Colonic mucosa (tissue), 4 donors: ENCODE measurements at regions not wholly inside any gene's neighbourhood (a gene's known extent, or its start where the extent isn't known, plus 50 kb on each side); places are given as distances from the start of the nearest gene placed in this dataset.

Experiments
- DNase-seq: peaks from one replicate; pipeline ENCODE4 v3.0.0-alpha.2; 2020
- H3K27ac ChIP-seq: fragments of 200-600 bp; one replicate; pipeline ENCODE4 v1.8.0; 2021
- H3K27me3 ChIP-seq: fragments of 200-600 bp; one replicate; pipeline ENCODE4 v1.8.0; 2021
- H3K36me3 ChIP-seq: fragments of 200-600 bp; one replicate; pipeline ENCODE4 v1.8.0; 2021
- H3K4me1 ChIP-seq: fragments of 200-600 bp; one replicate; pipeline ENCODE4 v1.8.0; 2021; ENCODE audit warnings: mild to moderate bottlenecking
- H3K4me3 ChIP-seq: fragments of 200-600 bp; one replicate; pipeline ENCODE4 v1.8.0; 2021
- H3K9ac ChIP-seq, 2 donors: one replicate each; pipeline ENCODE4 v1.7.0; 2013; ENCODE audit warnings: control low read depth in 2 of 2, low read depth in 2 of 2, low read length in 2 of 2
- H3K9me3 ChIP-seq: fragments of 200-600 bp; one replicate; pipeline ENCODE4 v1.8.0; 2021
- intact Hi-C: fragments of 100-400 bp; cut with DNase I; formaldehyde crosslinking; loops from one replicate; pipeline ENCODE4 v1.14.1; 2022
- TF ChIP-seq, protein P1 (sequence below): fragments of 200-600 bp; IDR thresholded peaks from one replicate; pipeline ENCODE4 v1.8.0; 2022; ENCODE audit warnings: antibody characterized with exemption, mild to moderate bottlenecking
- donor health status: healthy.
- donor health status: DM: no; HTN: no; CAD: no.
- donor health status: DM: no; HTN: no; CAD: no.

GRCh38 chr2:181152701-181153100, 172.3 kb downstream of the UBE2E3 start:
- H3K9me3 ChIP-seq: no peaks in the 10 kb centered on the region
- intact Hi-C loops: no loop called here
- DNase-seq: no peak
- no peaks in the 10 kb centered on the region for H3K27me3 ChIP-seq
- no peak overlapping the region for H3K4me3 ChIP-seq
- no peak overlapping the region for H3K9ac ChIP-seq
- TF ChIP-seq, protein P1, sequence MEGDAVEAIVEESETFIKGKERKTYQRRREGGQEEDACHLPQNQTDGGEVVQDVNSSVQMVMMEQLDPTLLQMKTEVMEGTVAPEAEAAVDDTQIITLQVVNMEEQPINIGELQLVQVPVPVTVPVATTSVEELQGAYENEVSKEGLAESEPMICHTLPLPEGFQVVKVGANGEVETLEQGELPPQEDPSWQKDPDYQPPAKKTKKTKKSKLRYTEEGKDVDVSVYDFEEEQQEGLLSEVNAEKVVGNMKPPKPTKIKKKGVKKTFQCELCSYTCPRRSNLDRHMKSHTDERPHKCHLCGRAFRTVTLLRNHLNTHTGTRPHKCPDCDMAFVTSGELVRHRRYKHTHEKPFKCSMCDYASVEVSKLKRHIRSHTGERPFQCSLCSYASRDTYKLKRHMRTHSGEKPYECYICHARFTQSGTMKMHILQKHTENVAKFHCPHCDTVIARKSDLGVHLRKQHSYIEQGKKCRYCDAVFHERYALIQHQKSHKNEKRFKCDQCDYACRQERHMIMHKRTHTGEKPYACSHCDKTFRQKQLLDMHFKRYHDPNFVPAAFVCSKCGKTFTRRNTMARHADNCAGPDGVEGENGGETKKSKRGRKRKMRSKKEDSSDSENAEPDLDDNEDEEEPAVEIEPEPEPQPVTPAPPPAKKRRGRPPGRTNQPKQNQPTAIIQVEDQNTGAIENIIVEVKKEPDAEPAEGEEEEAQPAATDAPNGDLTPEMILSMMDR: no peak
- no peak overlapping the region for H3K27ac ChIP-seq
- H3K36me3 ChIP-seq: no peaks in the 10 kb centered on the region
- no peaks in the 10 kb centered on the region for H3K4me1 ChIP-seq

DNA sequence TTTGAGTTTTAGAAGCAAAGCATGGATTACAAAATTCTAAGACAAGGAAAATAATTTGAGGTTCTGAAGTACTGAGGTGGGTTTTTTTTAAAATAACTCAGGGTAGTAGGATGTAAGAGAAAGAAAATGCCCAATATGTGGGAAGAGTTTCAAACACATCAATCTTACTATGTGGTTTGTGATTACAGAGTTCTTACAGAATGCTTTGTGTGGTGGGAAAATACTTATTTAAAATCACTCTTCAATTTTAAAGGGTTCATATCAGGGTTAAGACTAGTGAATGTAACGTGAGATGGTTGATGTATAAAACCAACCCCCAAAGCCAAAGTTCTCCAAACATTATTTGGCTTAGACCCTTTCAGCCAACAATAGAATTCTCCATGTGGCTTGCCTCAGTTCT, 173.5 kb downstream of the UBE2E3 start:
- no peaks in the 10 kb centered on the region for H3K36me3 ChIP-seq
- TF ChIP-seq, protein P1: no peak
- H3K9me3 ChIP-seq: no peaks in the 10 kb centered on the region
- H3K9ac ChIP-seq: no peak overlapping the region
- no peaks in the 10 kb centered on the region for H3K27me3 ChIP-seq
- H3K4me3 ChIP-seq: no peak overlapping the region
- intact Hi-C loops: no loop called here
- DNase-seq: no peak
- H3K4me1 ChIP-seq: no peaks in the 10 kb centered on the region
- H3K27ac ChIP-seq: no peak overlapping the region

DNA sequence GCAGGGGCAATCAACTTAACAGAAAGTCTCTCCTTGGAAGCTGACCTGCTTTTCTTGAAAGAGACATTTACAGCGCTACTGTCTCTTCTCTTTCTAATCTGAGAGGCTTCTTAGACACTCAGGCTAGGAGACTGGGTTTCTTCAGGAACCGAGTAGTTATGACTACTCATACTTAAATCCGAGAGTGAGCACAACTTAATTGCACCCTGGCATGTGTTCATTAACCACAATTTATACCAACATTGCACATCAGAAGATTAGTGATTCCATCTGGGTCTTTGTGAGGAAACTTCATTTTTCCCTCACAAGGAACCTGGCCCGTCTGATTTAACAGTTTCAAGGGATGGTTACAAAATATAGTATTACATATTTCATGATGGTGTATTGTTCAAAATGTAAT, 176.9 kb downstream of the UBE2E3 start:
- H3K27ac ChIP-seq: no peak overlapping the region
- H3K36me3 ChIP-seq: no peaks in the 10 kb centered on the region
- H3K9ac ChIP-seq: no peak overlapping the region
- intact Hi-C loops: no loop called here
- no peaks in the 10 kb centered on the region for H3K4me1 ChIP-seq
- H3K9me3 ChIP-seq: no peaks in the 10 kb centered on the region
- H3K4me3 ChIP-seq: no peak overlapping the region
- H3K27me3 ChIP-seq: no peaks in the 10 kb centered on the region
- TF ChIP-seq, protein P1: no peak
- no peak for DNase-seq

DNA sequence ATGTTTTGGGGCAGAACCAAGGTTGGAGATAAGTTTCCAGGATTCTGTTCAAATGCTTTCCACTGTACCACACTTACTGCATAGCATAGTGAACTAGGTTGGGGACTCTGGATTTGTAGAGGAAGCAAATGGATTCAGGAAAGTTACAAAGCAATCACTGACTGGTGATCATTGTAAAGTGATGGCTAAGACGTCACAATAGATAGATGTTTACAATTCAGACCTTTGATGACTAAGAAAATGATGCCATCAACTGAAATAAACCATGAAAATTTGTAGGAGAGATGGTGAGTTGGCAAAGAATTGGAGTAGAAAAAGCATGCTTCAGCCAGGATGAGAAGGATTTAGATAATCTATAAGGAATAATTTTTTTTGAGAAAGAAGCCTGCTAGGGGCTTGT, 178.0 kb downstream of the UBE2E3 start:
- H3K27me3 ChIP-seq: no peaks in the 10 kb centered on the region
- H3K9ac ChIP-seq: no peak overlapping the region
- no peak overlapping the region for H3K27ac ChIP-seq
- intact Hi-C loops: no loop called here
- no peaks in the 10 kb centered on the region for H3K9me3 ChIP-seq
- TF ChIP-seq, protein P1: no peak
- DNase-seq: no peak
- no peaks in the 10 kb centered on the region for H3K36me3 ChIP-seq
- no peak overlapping the region for H3K4me3 ChIP-seq
- H3K4me1 ChIP-seq: no peaks in the 10 kb centered on the region

DNA sequence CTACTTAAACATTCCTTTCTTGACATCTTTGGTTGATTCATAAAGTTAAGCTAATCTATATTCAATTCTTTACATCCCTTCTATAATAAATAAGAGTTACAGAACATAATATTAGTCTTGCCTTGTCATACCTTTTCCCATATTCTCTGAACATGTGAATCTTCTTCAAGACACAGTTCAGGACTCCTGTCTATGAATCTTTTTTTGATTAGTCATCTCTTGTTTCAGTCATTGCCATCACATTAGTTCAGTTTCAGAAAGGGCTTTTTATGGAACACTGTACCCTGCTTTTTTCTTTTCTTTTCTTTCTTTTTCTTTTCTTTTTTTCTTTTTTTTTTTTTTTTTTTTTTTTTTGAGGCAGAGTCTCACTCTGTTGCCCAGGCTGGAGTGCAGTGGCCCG, 181.2 kb downstream of the UBE2E3 start:
- no peak overlapping the region for H3K4me3 ChIP-seq
- no peaks in the 10 kb centered on the region for H3K27me3 ChIP-seq
- H3K9me3 ChIP-seq: no peaks in the 10 kb centered on the region
- no peak for DNase-seq
- no peak overlapping the region for H3K9ac ChIP-seq
- no peaks in the 10 kb centered on the region for H3K4me1 ChIP-seq
- no peaks in the 10 kb centered on the region for H3K36me3 ChIP-seq
- intact Hi-C loops: no loop called here
- TF ChIP-seq, protein P1: no peak
- H3K27ac ChIP-seq: no peak overlapping the region

GRCh38 chr2:181163139-181163538, 182.7 kb downstream of the UBE2E3 start:
- Histone ChIP-seq H3K9ac (no peak overlapping the region), H3K36me3 (no peaks in the 10 kb centered on the region), H3K9me3 (no peaks in the 10 kb centered on the region), H3K4me1 (no peaks in the 10 kb centered on the region), H3K4me3 (no peak overlapping the region), H3K27ac (no peak overlapping the region), H3K27me3 (no peaks in the 10 kb centered on the region)
- DNase-seq: no peak
- TF ChIP-seq, protein P1: no peak
- intact Hi-C loops: no loop called here
